ENCODE measurements at regions not wholly inside any gene's neighbourhood (a gene's known extent, or its start where the extent isn't known, plus 50 kb on each side); places are given as distances from the start of the nearest gene placed in this dataset.

DNA sequence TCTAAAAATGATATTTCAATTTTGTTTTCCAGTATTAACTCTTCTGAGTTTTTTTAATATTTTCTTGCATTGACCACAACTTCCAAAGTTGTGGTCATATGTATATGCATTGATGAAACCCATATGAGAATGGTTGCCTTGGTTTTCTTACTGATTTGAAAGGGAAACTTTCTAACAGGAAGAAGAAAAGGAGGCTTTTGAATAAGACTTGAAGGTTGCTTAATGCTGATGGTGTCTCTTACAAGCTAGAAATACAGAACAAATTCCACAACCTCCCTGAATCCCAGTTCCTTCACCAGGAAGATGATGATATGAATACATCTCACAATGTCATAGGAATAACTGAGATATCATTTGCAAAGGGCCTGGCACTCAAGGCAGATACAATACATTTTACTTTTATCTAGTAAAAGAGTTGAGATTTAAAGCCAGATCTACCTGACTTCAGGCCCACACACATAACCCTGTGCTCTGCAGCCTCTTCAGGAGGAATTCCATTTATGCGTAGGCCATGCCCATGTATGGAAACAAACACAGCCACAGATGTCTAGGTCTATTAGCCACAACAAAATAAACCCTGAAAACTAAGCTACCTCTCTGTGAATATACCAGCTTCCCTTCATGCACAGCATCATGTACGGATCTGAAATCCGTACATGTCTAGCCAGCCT lies 165.4 kb upstream of the PLEKHG7 start:
- no peak for DNase-seq (ENCODE audit: low read depth in 2 of 2, low spot score in 1 of 2)

DNA sequence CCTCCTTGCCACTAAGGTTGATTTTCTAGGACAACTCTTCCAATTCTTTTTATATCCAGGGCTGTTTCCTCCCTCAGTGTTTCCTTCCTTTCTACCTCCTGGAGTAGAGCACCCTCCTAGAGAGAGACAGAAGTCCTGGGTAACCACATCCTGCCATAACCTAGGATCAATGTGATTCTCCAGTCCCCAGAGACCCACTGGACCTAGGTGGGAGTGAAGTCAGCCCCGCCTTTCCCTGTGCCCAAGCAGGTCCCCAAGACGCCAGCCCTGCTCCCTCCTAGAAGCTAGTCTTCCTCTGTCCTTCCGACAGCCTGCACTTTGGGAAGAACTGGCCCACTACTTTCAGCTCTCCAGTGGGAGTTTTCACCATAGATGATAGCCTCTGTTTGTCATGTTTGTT lies 166.8 kb upstream of the PLEKHG7 start:
- DNase-seq (ENCODE audit: low read depth in 2 of 2, low spot score in 1 of 2): no peak

DNA sequence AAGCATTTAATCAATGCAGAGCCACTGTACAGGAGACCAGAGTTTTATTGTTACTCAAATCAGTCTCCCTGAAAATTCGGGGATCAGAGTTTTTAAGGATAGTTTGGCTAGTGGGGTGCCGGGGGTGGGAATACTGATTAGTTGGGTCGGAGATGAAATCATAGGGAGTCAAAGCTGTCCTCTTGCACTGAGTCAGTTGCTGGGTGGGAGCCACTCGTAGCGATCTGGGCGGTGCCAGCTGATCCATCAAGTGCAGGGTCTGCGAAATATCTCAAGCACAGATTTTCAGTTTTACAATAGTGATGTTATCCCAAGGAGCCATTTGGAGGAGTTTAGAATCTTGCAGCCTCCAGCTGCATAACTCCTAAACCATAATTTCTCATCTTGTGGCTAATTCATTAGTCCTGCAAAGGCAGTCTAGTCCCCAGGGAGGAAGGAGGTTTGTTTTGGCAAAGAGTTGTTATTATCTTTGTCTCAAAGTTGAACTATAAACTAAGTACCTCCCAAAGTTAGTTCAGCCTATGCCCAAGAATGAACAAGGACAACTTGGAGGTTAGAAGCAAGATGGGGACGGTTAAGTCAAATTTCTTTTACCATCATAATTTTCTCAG lies 169.4 kb upstream of the PLEKHG7 start:
- DNase-seq (ENCODE audit: low read depth in 2 of 2, low spot score in 1 of 2): no peak

DNA sequence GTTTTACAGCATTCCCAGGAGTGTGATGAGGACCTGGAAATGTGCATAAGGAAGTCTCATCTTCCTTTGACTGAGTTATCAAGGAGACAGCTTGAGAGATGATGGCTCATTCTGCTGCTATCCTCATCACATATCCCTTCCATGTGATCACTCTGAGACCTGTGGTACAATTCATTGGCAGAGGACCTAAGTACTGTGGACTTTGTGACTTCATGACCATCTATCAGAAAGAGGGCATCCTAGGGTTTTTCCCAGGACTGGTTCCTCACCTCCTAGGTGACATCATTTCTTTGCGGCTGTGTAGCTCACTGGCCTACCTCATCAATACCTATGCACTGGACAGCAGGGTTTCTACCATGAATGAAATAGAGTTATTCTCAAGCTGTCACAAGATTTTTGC lies 172.1 kb upstream of the PLEKHG7 start:
- DNase-seq (ENCODE audit: low read depth in 2 of 2, low spot score in 1 of 2): no peak

DNA sequence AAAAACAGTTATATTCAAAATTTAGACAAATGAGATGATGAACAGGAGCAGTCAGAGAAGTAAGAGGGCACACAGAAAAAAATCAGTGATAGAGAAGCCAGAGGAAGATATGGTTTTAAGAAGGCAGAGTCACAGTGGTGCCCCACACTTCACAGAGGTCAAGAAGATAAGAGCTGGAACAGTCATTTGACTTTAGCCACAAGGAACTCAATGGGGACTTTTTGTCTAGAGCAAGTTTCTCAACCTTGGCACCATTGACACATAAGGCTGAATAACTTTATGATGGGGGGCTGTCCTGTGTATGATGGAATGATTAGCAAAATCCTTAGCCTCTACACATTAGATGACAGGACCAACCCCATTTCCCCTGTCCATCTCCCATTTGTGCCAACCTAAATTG lies 172.8 kb upstream of the PLEKHG7 start:
- DNase-seq (ENCODE audit: low read depth in 2 of 2, low spot score in 1 of 2): no peak

DNA sequence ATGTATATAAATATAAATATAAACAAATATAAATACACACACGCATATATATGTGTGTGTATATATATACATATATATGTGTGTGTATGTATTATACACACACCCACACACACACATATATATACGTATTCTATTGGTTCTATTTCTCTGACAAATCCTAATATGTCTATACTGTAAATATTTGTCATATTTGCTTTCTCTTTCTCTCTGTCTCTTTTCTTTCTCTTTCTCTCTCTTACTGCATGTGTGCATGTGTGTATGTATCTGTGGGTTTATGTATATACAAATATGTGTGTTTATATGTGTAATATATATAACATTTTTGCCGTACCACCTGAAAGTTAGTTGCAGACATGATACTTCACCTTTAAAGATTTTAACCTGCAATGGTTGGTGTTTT lies 174.2 kb upstream of the PLEKHG7 start:
- DNase-seq (ENCODE audit: low read depth in 2 of 2, low spot score in 1 of 2): no peak

DNA sequence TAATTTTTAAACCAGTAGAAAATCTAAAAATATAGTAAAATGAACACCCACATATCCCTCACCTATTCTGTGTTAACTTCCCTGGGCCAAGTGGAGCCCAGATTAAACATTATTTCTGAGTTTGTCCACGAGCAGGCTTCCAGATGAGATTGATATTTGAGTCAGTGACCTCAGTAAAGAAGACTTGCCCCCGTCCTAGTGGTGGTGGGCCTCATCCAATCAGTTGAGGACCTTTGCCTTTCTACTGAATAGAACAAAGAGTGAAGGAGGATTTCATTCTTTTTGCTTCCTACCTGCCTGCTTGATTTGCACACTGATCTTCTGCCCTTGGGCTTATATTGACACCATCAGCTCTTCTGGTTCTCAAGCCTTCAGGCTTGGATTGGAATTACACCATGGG lies 174.7 kb upstream of the PLEKHG7 start:
- no peak for DNase-seq (ENCODE audit: low read depth in 2 of 2, low spot score in 1 of 2)

DNA sequence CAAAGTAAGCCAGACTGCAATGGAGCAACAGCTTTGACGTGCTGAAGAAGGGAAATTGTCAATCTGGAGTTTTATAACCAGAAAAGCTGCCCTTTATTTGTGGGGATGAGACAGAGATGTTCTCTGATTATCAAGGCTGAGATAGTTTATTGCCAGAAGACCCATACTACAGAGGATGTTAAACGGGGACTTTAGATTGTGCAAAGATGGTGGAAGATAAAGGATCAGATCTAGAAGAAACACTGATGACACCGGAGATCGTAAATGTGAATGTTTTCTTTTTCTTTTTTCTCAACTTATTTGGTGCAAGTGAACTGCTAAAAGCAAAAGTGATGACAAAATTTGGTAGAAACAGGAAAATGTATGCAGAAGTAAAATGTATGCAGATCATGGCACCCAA lies 178.3 kb upstream of the PLEKHG7 start:
- DNase-seq (ENCODE audit: low read depth in 2 of 2, low spot score in 1 of 2): no peak

DNA sequence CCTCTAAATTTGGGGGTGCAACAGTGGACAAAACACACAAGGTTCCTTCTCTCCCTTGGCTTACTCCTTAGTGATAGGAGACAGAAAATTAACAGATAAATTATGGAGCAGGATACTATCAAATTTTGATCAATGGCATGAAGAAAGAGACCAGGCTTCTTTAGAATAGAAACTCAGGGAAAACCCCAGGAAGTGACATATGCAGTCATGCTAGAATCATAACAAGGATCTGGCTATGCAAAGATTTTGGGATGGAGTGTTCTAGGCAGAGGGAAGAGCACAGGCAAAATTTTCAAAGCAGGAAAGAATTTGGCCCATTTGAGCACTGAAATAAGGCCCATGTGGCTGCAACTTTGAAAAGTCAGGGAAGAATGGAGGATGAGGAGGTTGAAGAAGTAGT lies 182.3 kb upstream of the PLEKHG7 start:
- DNase-seq (ENCODE audit: low read depth in 2 of 2, low spot score in 1 of 2): no peak

DNA sequence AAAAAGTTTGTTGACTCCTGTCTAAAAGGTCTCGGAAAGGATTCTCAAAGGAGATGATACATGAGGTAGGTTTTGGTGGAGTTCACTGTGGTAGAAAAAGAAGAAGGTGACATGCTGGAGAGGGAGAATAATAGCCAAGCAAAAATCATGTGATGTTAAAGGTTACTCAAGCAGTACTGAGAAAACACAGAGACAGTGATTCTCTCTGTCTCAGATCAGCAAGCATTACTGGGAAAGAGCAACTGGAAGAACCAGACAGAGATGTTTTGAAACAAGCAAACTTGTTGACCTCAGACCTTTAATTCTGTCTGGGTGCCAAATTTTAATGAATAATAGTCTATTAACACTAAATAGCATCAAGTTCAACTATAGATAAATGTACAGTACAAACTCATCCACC lies 183.5 kb upstream of the PLEKHG7 start:
- DNase-seq (ENCODE audit: low read depth in 2 of 2, low spot score in 1 of 2): no peak

DNA sequence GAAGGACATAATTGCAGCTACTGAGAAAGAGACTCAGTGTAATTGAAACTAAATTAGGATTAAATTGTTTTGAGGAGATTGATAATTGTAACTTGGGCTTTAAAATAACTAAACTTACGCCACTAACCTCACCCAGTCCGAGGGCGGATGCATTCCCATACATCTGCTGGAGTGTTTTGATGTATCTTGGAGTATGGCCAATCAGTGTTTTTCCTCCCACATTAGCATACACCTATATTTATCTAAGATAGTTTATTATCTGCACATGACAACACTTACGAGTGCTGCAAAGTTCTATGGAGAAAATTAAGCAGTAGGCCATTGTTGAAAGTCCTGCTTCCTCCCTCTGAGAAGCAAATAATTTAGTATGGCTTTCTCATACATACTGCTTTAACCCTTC lies 184.7 kb upstream of the PLEKHG7 start:
- no peak for DNase-seq (ENCODE audit: low read depth in 2 of 2, low spot score in 1 of 2)

DNA sequence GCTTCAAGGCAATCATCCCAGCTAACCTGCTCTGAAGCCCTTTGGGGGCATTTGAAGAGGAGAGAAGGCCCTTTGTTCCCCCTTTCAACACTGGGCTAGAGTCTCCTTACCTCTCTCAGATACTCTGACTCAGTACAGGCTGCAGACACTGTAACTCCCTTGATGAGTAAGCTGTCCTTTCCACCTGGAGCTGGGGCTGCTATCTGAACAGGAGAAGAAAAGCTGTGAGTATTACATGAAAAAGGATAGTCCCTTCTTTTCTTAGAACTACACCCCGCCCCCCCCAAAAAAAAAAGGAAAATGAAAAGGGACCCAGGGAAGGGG lies 186.6 kb upstream of the PLEKHG7 start:
- no peak for DNase-seq (ENCODE audit: low read depth in 2 of 2, low spot score in 1 of 2)

DNA sequence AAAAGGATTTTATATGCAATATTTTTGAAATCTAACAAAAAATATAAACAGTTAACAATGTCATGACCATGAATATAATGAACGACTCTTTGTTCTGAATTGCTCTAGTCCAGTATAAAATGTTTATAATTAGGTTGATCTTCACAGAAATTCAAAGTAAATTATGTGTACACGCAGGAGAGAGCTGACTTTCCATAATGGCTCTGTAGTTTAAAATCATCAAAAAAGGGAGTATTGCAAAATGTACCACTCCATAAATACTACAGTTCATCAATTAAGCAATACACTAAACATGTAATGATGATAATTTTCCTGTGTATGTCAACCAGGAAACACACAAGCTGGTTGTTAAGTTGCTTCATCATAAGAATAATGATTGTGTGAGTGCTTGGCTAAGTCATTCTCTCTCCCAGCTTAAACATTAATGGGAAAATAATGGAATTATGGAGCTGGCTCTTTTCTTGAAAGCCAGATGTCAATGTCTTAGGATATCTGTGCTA lies 189.5 kb upstream of the PLEKHG7 start:
- no peak for DNase-seq (ENCODE audit: low read depth in 2 of 2, low spot score in 1 of 2)

DNA sequence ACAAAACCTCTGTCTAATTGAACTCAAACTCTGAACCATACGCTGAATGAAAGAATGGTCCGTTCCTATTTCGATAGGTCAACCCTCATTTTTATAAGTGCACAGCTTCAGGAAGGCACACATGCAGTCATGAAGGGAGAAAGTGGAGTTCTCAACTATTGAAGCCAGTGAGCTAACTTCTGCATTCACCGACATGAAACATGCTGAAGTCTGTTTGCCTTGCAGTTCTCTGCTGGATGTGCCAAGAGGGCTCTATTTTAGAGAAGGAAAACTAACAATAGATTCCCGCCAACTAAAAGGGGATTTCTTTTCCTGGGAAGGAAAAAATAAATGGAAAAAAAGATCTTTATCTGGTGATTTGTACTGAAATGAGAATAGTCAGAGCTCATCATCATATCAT lies 191.0 kb upstream of the PLEKHG7 start:
- no peak for DNase-seq (ENCODE audit: low read depth in 2 of 2, low spot score in 1 of 2)

DNA sequence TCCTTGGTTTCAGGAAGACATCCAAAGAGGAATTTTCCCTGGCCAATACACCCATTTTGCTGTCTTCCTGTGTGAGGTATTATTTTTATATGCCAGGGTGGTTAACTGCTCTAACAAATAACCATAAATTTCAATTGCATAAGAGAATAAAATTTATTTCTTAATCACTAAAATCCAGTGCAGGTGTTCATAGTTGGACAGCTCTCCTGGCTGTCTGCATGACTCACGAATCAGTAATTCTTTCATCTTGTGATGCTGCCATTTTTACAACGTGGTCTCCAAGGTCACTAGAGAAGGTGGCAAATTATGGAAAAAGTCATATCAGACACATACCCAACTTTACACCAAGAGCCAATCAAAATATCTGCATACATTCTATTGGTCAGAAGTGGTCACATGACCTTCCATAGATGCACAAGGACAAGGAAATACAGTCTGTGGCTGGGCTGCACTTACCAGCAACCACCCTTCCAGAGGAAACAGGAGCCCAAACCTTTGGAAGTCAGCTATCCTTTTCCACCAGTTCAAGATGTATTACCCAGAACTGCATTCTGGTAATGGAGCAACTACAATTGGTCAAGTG lies 193.5 kb upstream of the PLEKHG7 start:
- no peak for DNase-seq (ENCODE audit: low read depth in 2 of 2, low spot score in 1 of 2)

DNA sequence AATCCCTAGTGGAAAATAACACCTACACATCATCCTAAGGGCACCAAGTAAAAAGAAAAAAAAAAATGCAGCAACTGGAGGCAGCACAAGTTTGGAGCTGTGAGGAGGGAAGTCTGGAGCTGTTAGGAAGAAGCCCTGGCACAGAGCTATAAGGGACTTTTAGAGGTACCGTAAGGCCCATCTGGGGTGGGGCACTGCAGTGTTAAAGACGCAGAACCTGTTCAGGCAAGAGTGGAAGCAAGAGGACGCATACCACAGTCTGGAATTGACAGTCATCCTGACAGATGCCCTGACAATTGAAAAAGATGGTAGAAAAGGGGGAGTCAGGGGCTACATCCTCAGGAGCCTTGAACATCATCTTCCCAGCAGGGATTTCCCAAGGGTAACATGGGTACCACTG lies 195.9 kb upstream of the PLEKHG7 start:
- DNase-seq (ENCODE audit: low read depth in 2 of 2, low spot score in 1 of 2): no peak

DNA sequence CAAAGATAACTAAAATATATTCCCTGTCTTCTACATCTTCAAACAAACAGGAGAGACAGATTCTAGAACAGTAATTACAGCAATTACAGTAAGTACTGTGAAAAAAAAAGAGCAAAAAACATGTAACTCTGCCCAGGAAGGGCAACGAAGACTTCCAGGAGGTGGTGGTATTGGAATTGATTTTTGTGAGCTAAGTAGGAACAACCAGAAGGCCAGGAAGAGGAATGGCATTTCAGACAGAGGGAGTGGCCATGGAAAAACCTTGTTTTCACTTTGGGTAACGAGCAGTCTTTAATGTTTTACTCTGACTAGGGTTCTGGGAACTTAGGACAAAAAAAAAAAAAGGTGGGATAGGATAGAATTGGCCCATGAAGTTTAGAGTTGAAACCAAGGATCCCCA lies 196.3 kb upstream of the PLEKHG7 start:
- no peak for DNase-seq (ENCODE audit: low read depth in 2 of 2, low spot score in 1 of 2)

DNA sequence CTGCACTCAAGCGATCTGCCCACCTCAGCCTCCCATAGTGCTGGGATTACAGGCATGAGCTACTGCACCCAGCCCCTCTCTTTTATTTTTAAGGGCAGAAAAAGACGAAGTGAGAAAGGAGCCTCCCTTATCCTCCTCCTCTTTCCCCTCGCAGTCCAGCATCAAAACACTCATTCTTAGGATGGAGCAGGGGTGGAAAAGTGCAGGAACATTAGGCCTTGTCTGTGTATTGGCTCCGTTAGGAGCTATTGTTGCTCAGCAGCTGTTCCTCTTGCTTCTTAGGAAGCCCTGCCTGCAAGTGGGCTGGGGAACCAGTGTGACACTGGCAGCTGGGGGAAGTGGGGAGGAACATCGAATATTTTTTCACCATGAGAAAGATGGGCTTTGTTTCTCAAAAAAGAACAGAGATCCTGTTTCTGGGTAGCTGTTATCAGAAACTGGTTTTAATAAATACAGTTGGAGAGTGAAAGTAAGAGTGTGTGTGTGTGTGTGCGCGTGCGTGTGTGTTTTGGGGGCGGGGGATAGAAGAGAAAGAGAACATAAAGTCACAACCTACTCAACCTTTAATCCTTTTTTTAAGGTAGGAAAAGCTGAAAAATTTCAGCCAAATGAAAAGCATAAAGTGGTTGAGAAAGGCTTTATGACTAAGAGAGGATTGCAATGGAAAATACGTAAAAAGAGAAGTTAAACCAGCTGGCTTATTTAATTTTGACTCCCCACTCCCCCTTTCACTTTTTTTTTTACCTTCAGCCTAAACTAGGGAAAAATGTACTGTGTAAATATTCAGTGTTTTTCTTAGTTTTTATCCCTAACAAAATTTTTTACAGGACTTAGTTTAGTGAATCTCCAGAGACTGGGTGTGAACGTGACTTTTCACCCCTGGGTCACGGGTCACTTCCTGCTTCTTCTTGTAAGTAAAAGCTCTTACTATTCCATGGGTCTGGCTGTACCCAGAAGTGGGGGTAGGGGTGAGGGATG lies 197.2 kb upstream of the PLEKHG7 start:
- DNase-seq (ENCODE audit: low read depth in 2 of 2, low spot score in 1 of 2): peak in 1 of 2 donors; percentile 1

DNA sequence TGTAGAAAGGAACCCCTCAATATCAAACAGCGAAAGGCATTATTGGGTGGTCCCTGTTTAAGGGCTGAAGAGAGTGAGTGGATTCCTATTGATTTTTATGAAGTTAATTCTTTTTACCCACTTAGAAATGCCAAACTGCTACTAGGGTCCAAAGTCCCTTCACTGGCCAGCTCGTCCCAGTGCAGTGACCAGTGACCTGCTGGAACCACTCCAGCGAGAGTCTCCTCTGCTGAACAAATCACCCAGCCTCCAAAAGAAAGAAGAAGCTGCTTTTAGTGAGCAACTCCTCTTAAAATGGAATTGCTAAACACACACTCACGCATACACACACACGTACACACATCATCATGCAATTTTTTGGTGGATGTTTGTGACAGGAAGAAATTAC lies 198.2 kb upstream of the PLEKHG7 start:
- DNase-seq (ENCODE audit: low read depth in 2 of 2, low spot score in 1 of 2): no peak

DNA sequence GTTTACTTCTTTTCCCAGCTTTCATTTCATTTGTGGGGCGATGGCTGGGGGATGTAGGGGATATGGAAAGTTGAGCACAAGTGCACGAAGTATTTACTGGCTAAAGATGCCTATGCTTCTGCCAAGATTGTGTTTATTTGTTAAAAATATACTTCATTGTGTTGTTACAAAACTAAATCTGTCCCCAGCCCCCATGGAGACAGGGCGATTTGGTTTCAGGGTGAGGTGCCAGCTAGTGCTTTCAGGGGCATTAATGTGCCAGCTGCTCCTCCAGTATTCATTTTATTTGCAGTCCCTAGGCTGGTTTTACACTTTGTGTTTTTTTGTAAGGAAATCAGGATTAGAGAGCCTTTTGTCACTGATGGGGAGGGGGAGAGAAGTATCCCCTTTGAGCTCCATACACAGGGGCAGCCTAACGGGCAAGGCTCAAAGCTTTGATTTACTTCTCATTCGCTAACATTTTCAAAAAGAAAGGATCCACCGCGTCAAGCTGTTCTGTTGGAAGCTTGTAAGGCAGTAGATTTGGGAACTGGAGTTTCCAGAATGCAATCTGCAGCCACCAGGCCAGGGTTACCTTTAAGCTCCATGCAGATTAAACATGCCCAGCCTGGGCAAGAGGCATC lies 198.7 kb upstream of the PLEKHG7 start:
- DNase-seq (ENCODE audit: low read depth in 2 of 2, low spot score in 1 of 2): no peak
